ENCODE measurements at regions not wholly inside any gene's neighbourhood (a gene's known extent, or its start where the extent isn't known, plus 50 kb on each side); places are given as distances from the start of the nearest gene placed in this dataset.
"Not testable (repeated sequence)": the region's sequence is repeated elsewhere in the genome, so short reads cannot be mapped to it uniquely, and the experiment has no call there.

GRCh38 chrX:31014474-31014873, 57.4 kb downstream of the FTHL17 start:
- in situ Hi-C loops (cut with HindIII; ENCODE audit: low sequenced_read_pairs); DNase-seq (ENCODE audit: low spot score): not testable (repeated sequence)

DNA sequence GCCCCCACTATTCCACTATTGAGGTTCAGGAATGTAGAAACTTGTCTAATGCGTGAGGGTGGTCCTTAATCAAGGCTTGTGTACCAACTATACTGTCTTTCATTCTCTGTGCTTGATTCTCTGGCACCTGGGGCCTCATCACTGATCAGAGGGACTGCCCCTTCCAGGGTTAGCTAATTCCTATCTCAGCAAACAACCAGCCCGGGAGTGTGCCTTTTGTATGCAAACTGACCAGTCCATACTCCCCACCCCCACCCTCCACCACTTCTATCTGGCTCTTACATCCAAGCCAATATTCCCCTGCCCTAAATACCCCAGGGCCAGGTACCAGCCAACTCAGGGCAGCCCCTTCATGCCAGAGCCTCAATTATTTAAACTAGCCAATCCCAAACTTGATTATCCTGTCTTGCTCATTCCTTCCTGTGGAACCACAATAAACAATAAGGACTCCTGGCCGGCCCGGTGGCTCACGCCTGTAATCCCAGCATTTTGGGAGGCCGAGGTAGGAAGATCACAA, 59.3 kb downstream of the FTHL17 start:
- DNase-seq (ENCODE audit: low spot score), result no peak
- in situ Hi-C loops (cut with HindIII; ENCODE audit: low sequenced_read_pairs), result no loop called here

GRCh38 chrX:31007321-31007720, 64.5 kb downstream of the FTHL17 start:
- in situ Hi-C loops (cut with HindIII; ENCODE audit: low sequenced_read_pairs), result no loop called here
- no peak for DNase-seq (ENCODE audit: low spot score)

GRCh38 chrX:31006027-31006426, 65.8 kb downstream of the FTHL17 start:
- in situ Hi-C loops (cut with HindIII; ENCODE audit: low sequenced_read_pairs), result no loop called here
- DNase-seq (ENCODE audit: low spot score), result no peak

GRCh38 chrX:30997411-30997810, 74.4 kb downstream of the FTHL17 start:
- DNase-seq (ENCODE audit: low spot score), result no peak
- in situ Hi-C loops (cut with HindIII; ENCODE audit: low sequenced_read_pairs), result no loop called here

DNA sequence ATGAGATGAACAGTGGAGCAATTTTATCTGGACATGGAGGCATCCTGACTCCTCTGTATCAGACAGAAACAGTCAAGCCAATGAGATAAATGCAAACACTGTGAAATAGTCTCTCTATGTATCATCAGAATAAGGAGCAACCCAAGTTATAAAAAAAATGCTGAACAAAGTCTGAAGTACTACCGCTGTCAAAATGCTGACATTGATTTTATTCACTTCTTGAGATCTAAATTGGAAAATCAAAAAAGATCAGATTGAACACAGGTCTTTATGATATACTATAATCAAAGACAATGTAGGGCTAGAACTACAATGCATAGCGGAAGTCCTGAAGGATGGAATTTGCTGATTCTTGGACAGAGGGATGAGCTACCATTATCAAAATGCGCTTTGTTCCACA, 76.1 kb downstream of the FTHL17 start:
- in situ Hi-C loops (cut with HindIII; ENCODE audit: low sequenced_read_pairs), result no loop called here
- no peak for DNase-seq (ENCODE audit: low spot score)

DNA sequence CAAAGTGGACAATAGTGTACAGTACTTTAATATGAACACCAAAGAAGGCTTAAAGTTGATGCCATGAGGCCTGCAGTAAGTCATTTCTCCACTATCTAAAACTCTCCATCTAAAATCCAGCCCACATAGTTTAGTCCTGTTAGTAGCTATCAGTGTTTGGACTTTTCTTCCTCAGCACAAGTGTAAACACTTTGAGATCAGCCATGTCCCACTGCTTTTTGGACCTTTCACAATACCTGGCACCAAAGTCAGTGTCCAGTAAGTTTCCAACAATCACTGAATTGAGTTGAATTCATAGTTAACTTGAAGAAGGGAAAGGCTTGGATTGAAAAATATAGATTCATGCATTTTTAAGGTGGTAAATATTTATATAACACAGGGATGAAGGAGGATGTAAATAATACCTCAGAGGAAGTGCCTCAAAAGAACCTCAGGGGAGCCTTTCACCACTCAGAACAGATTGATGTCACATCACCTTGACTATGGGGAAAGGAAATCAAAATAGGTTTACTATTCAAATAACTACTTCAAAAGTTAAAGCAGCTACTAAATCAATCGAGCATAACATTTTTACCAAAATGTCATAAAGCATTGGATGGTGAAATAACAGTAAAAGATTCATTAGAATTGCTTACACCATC, 76.7 kb downstream of the FTHL17 start:
- no peak for DNase-seq (ENCODE audit: low spot score)
- in situ Hi-C loops (cut with HindIII; ENCODE audit: low sequenced_read_pairs), result no loop called here

GRCh38 chrX:30994018-30994417, 77.8 kb downstream of the FTHL17 start:
- DNase-seq (ENCODE audit: low spot score); in situ Hi-C loops (cut with HindIII; ENCODE audit: low sequenced_read_pairs): not testable (repeated sequence)

GRCh38 chrX:30992381-30992904, 79.4 kb downstream of the FTHL17 start:
- in situ Hi-C loops (cut with HindIII; ENCODE audit: low sequenced_read_pairs), result no loop called here
- no peak for DNase-seq (ENCODE audit: low spot score)

- in situ Hi-C loops (cut with HindIII; ENCODE audit: low sequenced_read_pairs), result no loop called here
Measured at GRCh38 chrX:30990361-30990760, 81.5 kb downstream of the FTHL17 start.

GRCh38 chrX:30982467-30982866, 89.4 kb downstream of the FTHL17 start:
- in situ Hi-C loops (cut with HindIII; ENCODE audit: low sequenced_read_pairs), result no loop called here
- DNase-seq (ENCODE audit: low spot score), result no peak

More at GRCh38 chrX:30990361-30990760, 81.5 kb downstream of the FTHL17 start:
- no peak for DNase-seq (ENCODE audit: low spot score)

DNA sequence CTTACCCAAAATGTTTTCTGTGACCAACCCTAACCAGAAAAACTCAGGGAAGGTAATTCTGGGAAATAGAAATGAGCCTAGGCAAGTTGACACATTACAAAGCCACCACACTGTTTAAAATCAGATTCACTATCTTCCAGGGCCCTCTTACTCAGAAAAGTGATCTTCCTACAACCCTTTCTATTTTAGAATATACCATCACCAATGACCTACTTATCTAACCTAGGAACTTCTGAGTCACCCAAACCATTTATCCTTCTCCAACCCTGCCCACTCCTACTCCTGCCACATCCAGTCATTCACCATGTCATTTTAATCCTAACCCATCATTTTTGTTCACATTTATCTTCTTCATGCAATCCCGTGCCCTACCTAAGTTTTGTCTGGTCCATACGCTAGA, 89.9 kb downstream of the FTHL17 start:
- no peak for DNase-seq (ENCODE audit: low spot score)
- in situ Hi-C loops (cut with HindIII; ENCODE audit: low sequenced_read_pairs), result no loop called here

DNA sequence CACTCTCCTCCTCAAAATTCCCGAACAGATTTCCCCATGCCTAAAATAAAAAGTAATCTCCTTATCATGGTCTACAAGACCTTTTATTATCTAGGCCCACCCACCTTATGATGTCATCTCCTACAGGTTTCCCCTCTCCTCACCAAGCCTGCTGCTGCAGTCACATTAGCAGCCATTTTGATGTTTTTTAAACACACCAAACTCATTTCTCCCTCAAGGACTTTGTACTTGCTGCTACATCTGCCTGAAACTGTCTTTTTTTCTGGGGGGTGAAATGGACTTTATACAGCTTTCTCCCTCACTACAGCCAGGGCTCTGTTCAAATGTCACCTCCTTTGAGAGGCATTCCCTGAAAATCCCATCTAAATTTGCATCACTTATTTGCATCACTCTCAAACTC, 90.2 kb upstream of the TAB3 start:
- in situ Hi-C loops (cut with HindIII; ENCODE audit: low sequenced_read_pairs), result no loop called here
- no peak for DNase-seq (ENCODE audit: low spot score)

DNA sequence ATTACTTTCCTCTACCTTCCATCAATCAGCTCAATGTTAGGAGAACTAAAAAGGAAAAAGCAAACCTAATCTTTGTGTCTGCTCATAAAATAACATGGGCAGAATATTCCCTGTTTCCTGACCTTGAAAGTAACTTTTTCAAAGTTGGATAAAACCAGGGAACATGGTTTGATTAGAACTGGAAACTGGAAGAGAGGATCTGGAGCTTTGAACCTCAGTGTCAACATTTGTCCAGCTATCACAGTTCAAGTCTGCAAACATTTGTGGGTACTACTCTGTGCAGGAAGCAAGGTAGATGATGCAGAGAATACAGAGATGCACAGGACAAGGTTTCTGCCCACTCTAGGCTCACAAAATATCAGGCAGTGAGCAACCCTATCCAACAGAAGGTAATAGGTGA, 86.4 kb upstream of the TAB3 start:
- no peak for DNase-seq (ENCODE audit: low spot score)
- in situ Hi-C loops (cut with HindIII; ENCODE audit: low sequenced_read_pairs), result no loop called here

- no peak for DNase-seq (ENCODE audit: low spot score)
- in situ Hi-C loops (cut with HindIII; ENCODE audit: low sequenced_read_pairs), result no loop called here
Measured at GRCh38 chrX:30973784-30974427, 84.9 kb upstream of the TAB3 start.

DNA sequence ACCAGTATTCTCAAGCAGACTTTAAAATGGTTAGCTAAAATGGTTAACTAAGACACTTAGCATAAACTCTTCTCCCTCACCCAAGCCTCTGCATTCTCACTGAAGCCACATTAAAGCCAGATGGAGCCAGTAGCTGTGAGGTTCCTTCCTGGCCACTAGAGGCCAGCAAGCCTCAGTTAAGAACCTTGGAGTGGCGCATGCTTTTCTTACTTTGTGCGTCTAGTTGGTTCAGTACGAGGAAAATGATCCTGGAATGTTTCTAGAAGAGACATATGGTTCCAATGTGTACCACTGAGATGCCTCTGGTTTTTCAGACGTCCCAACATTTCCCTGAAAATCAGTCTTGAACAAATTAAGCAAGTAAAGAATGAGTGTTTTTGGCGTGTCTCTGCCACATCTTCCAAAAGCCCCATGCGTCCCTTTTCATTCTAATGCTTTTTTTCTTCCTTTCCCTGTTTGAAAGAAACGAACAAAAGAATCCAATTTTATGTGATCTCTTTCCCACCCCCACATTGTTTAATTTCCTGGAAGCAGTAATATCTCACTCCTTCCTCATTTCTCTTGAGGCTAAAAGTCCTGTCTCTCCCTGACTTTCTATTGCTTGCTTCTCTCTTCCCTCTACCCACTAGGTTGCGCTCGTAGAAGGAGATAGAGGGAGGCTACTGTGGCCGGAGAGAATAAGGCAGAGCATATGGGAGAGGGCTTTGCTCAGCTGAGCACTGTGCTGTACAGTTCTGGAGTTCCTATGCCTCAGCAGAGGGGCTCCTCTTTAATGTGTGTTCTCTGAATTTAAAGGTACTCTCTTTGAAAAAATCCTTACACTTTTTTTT, 82.9 kb upstream of the TAB3 start:
- DNase-seq (ENCODE audit: low spot score), result peak; percentile 29
- in situ Hi-C loops (cut with HindIII; ENCODE audit: low sequenced_read_pairs), result no loop called here

- no peak for DNase-seq (ENCODE audit: low spot score)
- in situ Hi-C loops (cut with HindIII; ENCODE audit: low sequenced_read_pairs), result no loop called here
Measured at GRCh38 chrX:30967516-30967915, 78.5 kb upstream of the TAB3 start.

- in situ Hi-C loops (cut with HindIII; ENCODE audit: low sequenced_read_pairs), result no loop called here
- no peak for DNase-seq (ENCODE audit: low spot score)
Measured at GRCh38 chrX:30965767-30966166, 76.7 kb upstream of the TAB3 start.

DNA sequence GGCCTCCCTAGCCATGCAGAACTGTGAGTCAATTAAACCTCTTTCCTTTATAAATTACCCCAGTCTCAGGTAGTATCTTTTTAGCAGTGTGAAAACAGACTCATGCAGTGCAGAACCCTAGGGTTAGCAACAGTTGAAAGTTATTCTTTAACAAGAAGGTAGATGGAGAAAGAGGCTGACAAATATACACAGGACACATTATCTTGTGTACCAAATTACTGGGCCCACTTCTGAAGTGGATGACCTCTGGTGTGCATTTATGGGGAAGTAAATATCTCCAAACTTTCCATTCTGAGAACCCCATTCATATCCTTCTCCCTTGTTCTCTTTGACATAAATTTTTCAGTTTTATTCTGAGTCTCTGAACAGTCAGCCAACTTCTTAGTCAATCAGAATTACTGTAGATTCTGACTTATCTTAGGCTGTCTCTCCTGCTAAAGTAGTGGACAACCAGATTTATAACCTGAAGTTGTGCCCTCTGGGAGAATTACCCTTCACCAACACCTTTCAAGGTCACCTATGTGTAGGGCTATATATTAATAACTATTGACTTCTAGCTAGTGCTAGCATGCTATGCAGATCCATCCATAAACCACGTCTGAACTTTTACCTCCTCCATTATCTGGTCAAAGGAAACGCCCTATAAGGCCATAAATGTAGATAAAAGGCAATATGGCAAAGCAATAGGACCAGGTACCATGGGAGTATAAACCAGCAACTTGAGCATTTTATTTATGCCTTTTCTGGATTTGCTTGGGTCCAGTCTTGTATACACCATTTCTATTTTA, 72.5 kb upstream of the TAB3 start:
- no peak for DNase-seq (ENCODE audit: low spot score)
- in situ Hi-C loops (cut with HindIII; ENCODE audit: low sequenced_read_pairs), result no loop called here
